ENCODE measurements at regions not wholly inside any gene's neighbourhood (a gene's known extent, or its start where the extent isn't known, plus 50 kb on each side); places are given as distances from the start of the nearest gene placed in this dataset.
"Not testable (repeated sequence)": the region's sequence is repeated elsewhere in the genome, so short reads cannot be mapped to it uniquely, and the experiment has no call there.

GRCh38 chr18:29730073-29730472 lies 1312.5 kb downstream of the DSC3 start (continued):
- TF ChIP-seq ZBED4 (CRISPR knock-in tag; IDR thresholded peaks at IDR 0.05; ENCODE audit: borderline replicate concordance) (no peak), ZNF225 (CRISPR knock-in tag; IDR thresholded peaks at IDR 0.05) (no peak), SALL2 (CRISPR knock-in tag; IDR thresholded peaks at IDR 0.05) (no peak)

- no peaks in the 10 kb centered on the region for H3K79me2 ChIP-seq (ENCODE audit: insufficient read depth, low read length)
- BruUV-seq (replicated peaks), result no TSS peak
- no peaks in the 10 kb centered on the region for H3K36me3 ChIP-seq (replicated peaks in 1 of 2; ENCODE audit: control insufficient read depth in 1 of 2, insufficient read depth in 2 of 2, low read length in 2 of 2)
- CTCF ChIA-PET (ENCODE audit: low intra/inter-chr PET ratio, low total read pairs), result no interaction called here
- WGBS (ENCODE audit: low lambda C conversion rate), result 0% methylated on average over 2 of the region's 2 CpGs
- ATAC-seq, result no peak
- H3K4me2 ChIP-seq (ENCODE audit: low read depth, low read length), result no peak overlapping the region
- no peaks in the 10 kb centered on the region for H3K27me3 ChIP-seq (ENCODE audit: control insufficient read depth in 1 of 2, insufficient read depth in 2 of 2, low read length in 2 of 2)
- H3K9me3 ChIP-seq (ENCODE audit: low read length), result no peaks in the 10 kb centered on the region
- H3K4me3 ChIP-seq (replicated peaks in 1 of 3; ENCODE audit: insufficient read depth in 1 of 3, low read depth in 2 of 3, low read length in 3 of 3), result no peak overlapping the region
- POLR2A ChIA-PET, result no interaction called here
- in situ Hi-C loops (cut with HindIII; ENCODE audit: extremely low pct_ligation_motif_present, low pct_unique_long_range_greater_than_20kb), result no loop called here
- no peak overlapping the region for H2AFZ ChIP-seq (ENCODE audit: low read length)
- H4K20me1 ChIP-seq (ENCODE audit: insufficient read depth, low read length), result no peaks in the 10 kb centered on the region
- no peak for FAIRE-seq
- H3K27ac ChIP-seq (ENCODE audit: extremely low read length, insufficient read depth, low read length), result no peak overlapping the region
- DNase-seq (ENCODE audit: low spot score), result no peak
- TF ChIP-seq SRSF9 (IDR thresholded peaks at IDR 0.05; ENCODE audit: borderline replicate concordance, insufficient read depth, low read depth, low read length, poor library complexity, severe bottlenecking), result no peak
- no peak for TF ChIP-seq ZFP82 (CRISPR knock-in tag; IDR thresholded peaks at IDR 0.05; ENCODE audit: borderline replicate concordance)
- no peak for TF ChIP-seq ZFAT (CRISPR knock-in tag; conservative IDR thresholded peaks at IDR 0.05)
- TF ChIP-seq ZNF513 (CRISPR knock-in tag; conservative IDR thresholded peaks at IDR 0.05), result no peak
- no peak for TF ChIP-seq ZNF770 (CRISPR knock-in tag; IDR thresholded peaks at IDR 0.05)
- H3K9ac ChIP-seq (ENCODE audit: insufficient read depth, low read depth, low read length), result no peak overlapping the region
- H3K4me1 ChIP-seq (ENCODE audit: insufficient read depth, low read length), result no peaks in the 10 kb centered on the region
- intact Hi-C loops (cut with micrococcal nuclease; ENCODE audit: unreplicated experiment), result no loop called here
Observed at GRCh38 chr18:29726646-29727045, 1315.9 kb downstream of the DSC3 start.

GRCh38 chr18:29723486-29723885 lies 1319.1 kb downstream of the DSC3 start:
- H3K36me3 ChIP-seq (replicated peaks in 1 of 2; ENCODE audit: control insufficient read depth in 1 of 2, insufficient read depth in 2 of 2, low read length in 2 of 2); H3K79me2 ChIP-seq (ENCODE audit: insufficient read depth, low read length); POLR2A ChIA-PET; H3K4me2 ChIP-seq (ENCODE audit: low read depth, low read length); H3K27me3 ChIP-seq (ENCODE audit: control insufficient read depth in 1 of 2, insufficient read depth in 2 of 2, low read length in 2 of 2); intact Hi-C loops (cut with micrococcal nuclease; ENCODE audit: unreplicated experiment); FAIRE-seq; H3K4me1 ChIP-seq (ENCODE audit: insufficient read depth, low read length); BruUV-seq (replicated peaks); ATAC-seq; CTCF ChIA-PET (ENCODE audit: low intra/inter-chr PET ratio, low total read pairs); H3K9me3 ChIP-seq (ENCODE audit: low read length); H3K4me3 ChIP-seq (replicated peaks in 1 of 3; ENCODE audit: insufficient read depth in 1 of 3, low read depth in 2 of 3, low read length in 3 of 3); H3K9ac ChIP-seq (ENCODE audit: insufficient read depth, low read depth, low read length); H2AFZ ChIP-seq (ENCODE audit: low read length); H4K20me1 ChIP-seq (ENCODE audit: insufficient read depth, low read length); DNase-seq (ENCODE audit: low spot score); H3K27ac ChIP-seq (ENCODE audit: extremely low read length, insufficient read depth, low read length); in situ Hi-C loops (cut with HindIII; ENCODE audit: extremely low pct_ligation_motif_present, low pct_unique_long_range_greater_than_20kb): not testable (repeated sequence)
- 30% methylated on average over 2 of the region's 21 CpGs for WGBS (ENCODE audit: low lambda C conversion rate)
